Astrocyte (in vitro differentiated cells and primary cell): ENCODE measurements at regions not wholly inside any gene's neighbourhood (a gene's known extent, or its start where the extent isn't known, plus 50 kb on each side); places are given as distances from the start of the nearest gene placed in this dataset.

ENCODE experiments used
- DNase-seq: peaks from one replicate; pipeline ENCODE4 v3.0.0-alpha.2; 2010; ENCODE audit warnings: low read depth
- FAIRE-seq: peaks from 2 replicates; lab custom pipeline; 2011; peaks lifted over from hg19 to GRCh38; lab: Jason Lieb, UNC
- H2AFZ ChIP-seq: 2 replicates; pipeline ENCODE4 v1.6.0; 2012; ENCODE audit warnings: low read depth, low read length, inconsistent platforms
- H3K27ac ChIP-seq: 2 replicates; pipeline ENCODE4 v1.5.1; 2011; ENCODE audit warnings: low read depth, low read length, inconsistent platforms
- H3K27me3 ChIP-seq: 2 replicates; pipeline ENCODE4 v1.6.0; 2011; ENCODE audit warnings: low read length, inconsistent platforms; ENCODE audit not compliant: insufficient read depth
- H3K36me3 ChIP-seq: 2 replicates; pipeline ENCODE4 v1.5.1; 2011; ENCODE audit warnings: low read length, inconsistent platforms; ENCODE audit not compliant: insufficient read depth
- H3K4me1 ChIP-seq: 2 replicates; pipeline ENCODE4 v1.5.1; 2011; ENCODE audit warnings: low read length, inconsistent platforms; ENCODE audit not compliant: insufficient read depth
- H3K4me2 ChIP-seq: 2 replicates; pipeline ENCODE4 v1.6.0; 2012; ENCODE audit warnings: low read length, inconsistent platforms
- H3K4me3 ChIP-seq: 2 replicates; pipeline ENCODE4 v1.5.1; 2011; ENCODE audit warnings: low read depth, mild to moderate bottlenecking, low read length, inconsistent platforms; ENCODE audit not compliant: insufficient read depth
- H3K79me2 ChIP-seq: 2 replicates; pipeline ENCODE4 v1.6.0; 2012; ENCODE audit warnings: mild to moderate bottlenecking, low read length, inconsistent platforms; ENCODE audit not compliant: insufficient read depth
- H3K9ac ChIP-seq: 2 replicates; pipeline ENCODE4 v1.6.0; 2012; ENCODE audit warnings: mild to moderate bottlenecking, low read length, inconsistent platforms
- H3K9me3 ChIP-seq: 2 replicates; pipeline ENCODE4 v1.5.1; 2012; ENCODE audit warnings: low read depth, mild to moderate bottlenecking, low read length, inconsistent platforms; ENCODE audit not compliant: insufficient read depth
- H4K20me1 ChIP-seq: 2 replicates; pipeline ENCODE4 v1.6.0; 2012; ENCODE audit warnings: low read length, inconsistent platforms; ENCODE audit not compliant: insufficient read depth
- H3K27ac Mint-ChIP-seq: one replicate; pipeline ENCODE4 v1.8.0; 2021; ENCODE audit warnings: mild to moderate bottlenecking, mixed read lengths; ENCODE audit not compliant: unreplicated experiment
- H3K27me3 Mint-ChIP-seq: one replicate; pipeline ENCODE4 v1.8.0; 2021; ENCODE audit warnings: low read depth, mixed read lengths; ENCODE audit not compliant: unreplicated experiment
- H3K36me3 Mint-ChIP-seq: one replicate; pipeline ENCODE4 v1.8.0; 2021; ENCODE audit warnings: low read depth, mixed read lengths; ENCODE audit not compliant: unreplicated experiment
- H3K4me1 Mint-ChIP-seq: one replicate; pipeline ENCODE4 v1.8.0; 2021; ENCODE audit warnings: low read depth, mixed read lengths; ENCODE audit not compliant: unreplicated experiment
- H3K4me3 Mint-ChIP-seq: one replicate; pipeline ENCODE4 v1.8.0; 2021; ENCODE audit warnings: mild to moderate bottlenecking, moderate library complexity, mixed read lengths; ENCODE audit not compliant: unreplicated experiment
- H3K9me3 Mint-ChIP-seq: one replicate; pipeline ENCODE4 v1.8.0; 2021; ENCODE audit warnings: mild to moderate bottlenecking, mixed read lengths; ENCODE audit not compliant: unreplicated experiment
- CTCF ChIP-seq: IDR thresholded peaks from 2 replicates; pipeline ENCODE4 v1.5.1; 2011; ENCODE audit warnings: low read depth, mild to moderate bottlenecking, inconsistent platforms, low read length, moderate library complexity; ENCODE audit not compliant: insufficient read depth
- EZH2 ChIP-seq: IDR thresholded peaks from 2 replicates; pipeline ENCODE4 v1.6.1; 2012; ENCODE audit warnings: mild to moderate bottlenecking, low read length, inconsistent platforms; ENCODE audit not compliant: insufficient read depth

- FAIRE-seq (no peak), DNase-seq (no peak)
- H3K27me3 ChIP-seq, result peaks cover 2% of the 10 kb centered on the region
- Mint-ChIP-seq H3K36me3 (no peaks in the 10 kb centered on the region), H3K4me1 (no peaks in the 10 kb centered on the region), H3K9me3 (peaks cover 2% of the 10 kb centered on the region), H3K27ac (no peak overlapping the region), H3K27me3 (peaks cover 6% of the 10 kb centered on the region), H3K4me3 (no peak overlapping the region)
- H3K27ac ChIP-seq, result no peak overlapping the region
- H3K79me2 ChIP-seq, result no peaks in the 10 kb centered on the region
- no peak overlapping the region for H3K4me2 ChIP-seq
- no peak overlapping the region for H3K9ac ChIP-seq
- no peak for TF ChIP-seq EZH2
- TF ChIP-seq CTCF, result no peak
- H2AFZ ChIP-seq, result no peak overlapping the region
- no peaks in the 10 kb centered on the region for H4K20me1 ChIP-seq
- H3K9me3 ChIP-seq, result no peaks in the 10 kb centered on the region
- no peak overlapping the region for H3K4me3 ChIP-seq
- no peaks in the 10 kb centered on the region for H3K4me1 ChIP-seq
- H3K36me3 ChIP-seq, result no peaks in the 10 kb centered on the region
These were observed 182.4 kb downstream of the DICER1 start for GRCh38 chr14:94974893-94975292.

- Mint-ChIP-seq H3K4me3 (no peak overlapping the region), H3K9me3 (peaks cover 2% of the 10 kb centered on the region), H3K36me3 (no peaks in the 10 kb centered on the region), H3K27me3 (peaks cover 6% of the 10 kb centered on the region), H3K27ac (no peak overlapping the region), H3K4me1 (no peaks in the 10 kb centered on the region)
- no peaks in the 10 kb centered on the region for H3K36me3 ChIP-seq
- DNase-seq, result no peak
- no peak for FAIRE-seq
- no peaks in the 10 kb centered on the region for H3K4me1 ChIP-seq
- no peaks in the 10 kb centered on the region for H3K9me3 ChIP-seq
- H3K4me2 ChIP-seq, result no peak overlapping the region
- peaks cover 2% of the 10 kb centered on the region for H3K27me3 ChIP-seq
- H3K4me3 ChIP-seq, result no peak overlapping the region
- no peak overlapping the region for H3K9ac ChIP-seq
- no peaks in the 10 kb centered on the region for H4K20me1 ChIP-seq
- TF ChIP-seq EZH2 (no peak), CTCF (no peak)
- no peak overlapping the region for H3K27ac ChIP-seq
- H2AFZ ChIP-seq, result no peak overlapping the region
- H3K79me2 ChIP-seq, result no peaks in the 10 kb centered on the region
These were observed 182.9 kb downstream of the DICER1 start for GRCh38 chr14:94974422-94974821.

GRCh38 chr14:94971750-94972149 lies 185.6 kb downstream of the DICER1 start:
- FAIRE-seq, result no peak
- Mint-ChIP-seq H3K27me3 (peaks cover 5% of the 10 kb centered on the region), H3K9me3 (peaks cover 2% of the 10 kb centered on the region), H3K4me1 (no peaks in the 10 kb centered on the region), H3K27ac (no peak overlapping the region), H3K36me3 (no peaks in the 10 kb centered on the region), H3K4me3 (no peak overlapping the region)
- TF ChIP-seq CTCF (no peak), EZH2 (no peak)
- H3K9me3 ChIP-seq, result no peaks in the 10 kb centered on the region
- H3K79me2 ChIP-seq, result no peaks in the 10 kb centered on the region
- no peaks in the 10 kb centered on the region for H4K20me1 ChIP-seq
- peak overlapping the region; percentile 16 for H2AFZ ChIP-seq
- H3K9ac ChIP-seq, result no peak overlapping the region
- H3K36me3 ChIP-seq, result no peaks in the 10 kb centered on the region
- H3K4me1 ChIP-seq, result no peaks in the 10 kb centered on the region
- DNase-seq, result peak; percentile 2
- no peak overlapping the region for H3K27ac ChIP-seq
- H3K27me3 ChIP-seq, result peaks cover 2% of the 10 kb centered on the region
- H3K4me3 ChIP-seq, result no peak overlapping the region
- H3K4me2 ChIP-seq, result peak overlapping the region; percentile 51
